HEK293 (cell line): ENCODE measurements at regions not wholly inside any gene's neighbourhood (a gene's known extent, or its start where the extent isn't known, plus 50 kb on each side); places are given as distances from the start of the nearest gene placed in this dataset.

ENCODE experiments used
- TRIM28 ChIP-seq: IDR thresholded peaks from 2 replicates; pipeline ENCODE4 v1.6.1; 2011; ENCODE audit warnings: low read length, control low read depth, borderline replicate concordance
- ZNF157 ChIP-seq: fragments of 450-650 bp; formaldehyde crosslinking; IDR thresholded peaks from 2 replicates; pipeline ENCODE4 v1.5.1; 2016; ENCODE audit warnings: missing biosample characterization, missing genetic modification characterization
- ZNF335 ChIP-seq: fragments of 450-650 bp; formaldehyde crosslinking; conservative IDR thresholded peaks from 2 replicates; pipeline ENCODE4 v1.5.1; 2016; ENCODE audit warnings: missing biosample characterization, missing genetic modification characterization
- ZNF76 ChIP-seq: fragments of 450-650 bp; formaldehyde crosslinking; IDR thresholded peaks from 2 replicates; pipeline ENCODE4; 2016; ENCODE audit warnings: low read depth, missing biosample characterization, missing genetic modification characterization, borderline replicate concordance
- ZNF792 ChIP-seq: fragments of 450-650 bp; formaldehyde crosslinking; IDR thresholded peaks from 2 replicates; pipeline ENCODE4 v1.5.1; 2016; ENCODE audit warnings: missing biosample characterization, missing genetic modification characterization
- TF ChIP-seq, protein P1 (sequence below): fragments of 450-650 bp; formaldehyde crosslinking; IDR thresholded peaks from 2 replicates; pipeline ENCODE4 v1.5.1; 2016; ENCODE audit warnings: missing biosample characterization, missing genetic modification characterization

GRCh38 chr3:44076221-44076829 is 165.4 kb upstream of the TOPAZ1 start:
- no peak for TF ChIP-seq ZNF792 (tag by site-specific recombination)
- TF ChIP-seq, protein P1, sequence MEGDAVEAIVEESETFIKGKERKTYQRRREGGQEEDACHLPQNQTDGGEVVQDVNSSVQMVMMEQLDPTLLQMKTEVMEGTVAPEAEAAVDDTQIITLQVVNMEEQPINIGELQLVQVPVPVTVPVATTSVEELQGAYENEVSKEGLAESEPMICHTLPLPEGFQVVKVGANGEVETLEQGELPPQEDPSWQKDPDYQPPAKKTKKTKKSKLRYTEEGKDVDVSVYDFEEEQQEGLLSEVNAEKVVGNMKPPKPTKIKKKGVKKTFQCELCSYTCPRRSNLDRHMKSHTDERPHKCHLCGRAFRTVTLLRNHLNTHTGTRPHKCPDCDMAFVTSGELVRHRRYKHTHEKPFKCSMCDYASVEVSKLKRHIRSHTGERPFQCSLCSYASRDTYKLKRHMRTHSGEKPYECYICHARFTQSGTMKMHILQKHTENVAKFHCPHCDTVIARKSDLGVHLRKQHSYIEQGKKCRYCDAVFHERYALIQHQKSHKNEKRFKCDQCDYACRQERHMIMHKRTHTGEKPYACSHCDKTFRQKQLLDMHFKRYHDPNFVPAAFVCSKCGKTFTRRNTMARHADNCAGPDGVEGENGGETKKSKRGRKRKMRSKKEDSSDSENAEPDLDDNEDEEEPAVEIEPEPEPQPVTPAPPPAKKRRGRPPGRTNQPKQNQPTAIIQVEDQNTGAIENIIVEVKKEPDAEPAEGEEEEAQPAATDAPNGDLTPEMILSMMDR, result no peak
- TF ChIP-seq ZNF157 (tag by site-specific recombination), result no peak
- no peak for TF ChIP-seq ZNF76 (tag by site-specific recombination)
- TF ChIP-seq TRIM28, result no peak
- TF ChIP-seq ZNF335 (tag by site-specific recombination), result no peak
